HG02623 (cell line): ENCODE measurements at regions not wholly inside any gene's neighbourhood (a gene's known extent, or its start where the extent isn't known, plus 50 kb on each side); places are given as distances from the start of the nearest gene placed in this dataset.
"Not testable (repeated sequence)": the region's sequence is repeated elsewhere in the genome, so short reads cannot be mapped to it uniquely, and the experiment has no call there.

Experiments
- ATAC-seq: cut with Tn5 transposase; IDR thresholded peaks from one replicate; pipeline ENCODE4 v1.9.1; 2021; ENCODE audit warnings: moderate library complexity; ENCODE audit not compliant: unreplicated experiment

GRCh38 chr2:196516564-196516963, 123.0 kb upstream of the CCDC150 start:
- no peak for ATAC-seq

- no peak for ATAC-seq
These were observed 118.9 kb upstream of the CCDC150 start for GRCh38 chr2:196520605-196521004.

GRCh38 chr2:196526981-196527725, 112.4 kb upstream of the CCDC150 start:
- ATAC-seq, result not testable (repeated sequence)

GRCh38 chr2:196528486-196529223, 110.9 kb upstream of the CCDC150 start:
- no peak for ATAC-seq

GRCh38 chr2:196530910-196531309, 108.6 kb upstream of the CCDC150 start:
- ATAC-seq, result no peak

- ATAC-seq, result no peak
These were observed 105.6 kb upstream of the CCDC150 start for GRCh38 chr2:196533772-196534397.

GRCh38 chr2:196534495-196534894, 105.0 kb upstream of the CCDC150 start:
- ATAC-seq, result no peak

GRCh38 chr2:196535061-196535460, 104.5 kb upstream of the CCDC150 start:
- ATAC-seq, result no peak

- no peak for ATAC-seq
These were observed 103.8 kb upstream of the CCDC150 start for GRCh38 chr2:196535742-196536141.

GRCh38 chr2:196537311-196537710, 102.2 kb upstream of the CCDC150 start:
- no peak for ATAC-seq

GRCh38 chr2:196538189-196538588, 101.3 kb upstream of the CCDC150 start:
- ATAC-seq, result no peak

- ATAC-seq, result no peak
These were observed 100.9 kb upstream of the CCDC150 start for GRCh38 chr2:196538646-196539045.

GRCh38 chr2:196544906-196545433, 94.5 kb upstream of the CCDC150 start:
- ATAC-seq, result no peak

- no peak for ATAC-seq
These were observed 93.2 kb upstream of the CCDC150 start for GRCh38 chr2:196546151-196546919.

GRCh38 chr2:196549052-196549451, 90.5 kb upstream of the CCDC150 start:
- no peak for ATAC-seq

- ATAC-seq, result no peak
These were observed 88.5 kb upstream of the CCDC150 start for GRCh38 chr2:196551014-196551413.

- no peak for ATAC-seq
These were observed 84.4 kb upstream of the CCDC150 start for GRCh38 chr2:196555161-196555560.

- ATAC-seq, result no peak
These were observed 83.8 kb upstream of the CCDC150 start for GRCh38 chr2:196555726-196556125.

GRCh38 chr2:196558497-196558896, 81.0 kb upstream of the CCDC150 start:
- ATAC-seq, result no peak

GRCh38 chr2:196563876-196564275, 75.6 kb upstream of the CCDC150 start:
- no peak for ATAC-seq
